ENCODE measurements at regions not wholly inside any gene's neighbourhood (a gene's known extent, or its start where the extent isn't known, plus 50 kb on each side); places are given as distances from the start of the nearest gene placed in this dataset.

GRCh38 chrX:45445745-45446412 is 245.2 kb upstream of the DIPK2B start:
- TF ChIP-seq, protein P1, sequence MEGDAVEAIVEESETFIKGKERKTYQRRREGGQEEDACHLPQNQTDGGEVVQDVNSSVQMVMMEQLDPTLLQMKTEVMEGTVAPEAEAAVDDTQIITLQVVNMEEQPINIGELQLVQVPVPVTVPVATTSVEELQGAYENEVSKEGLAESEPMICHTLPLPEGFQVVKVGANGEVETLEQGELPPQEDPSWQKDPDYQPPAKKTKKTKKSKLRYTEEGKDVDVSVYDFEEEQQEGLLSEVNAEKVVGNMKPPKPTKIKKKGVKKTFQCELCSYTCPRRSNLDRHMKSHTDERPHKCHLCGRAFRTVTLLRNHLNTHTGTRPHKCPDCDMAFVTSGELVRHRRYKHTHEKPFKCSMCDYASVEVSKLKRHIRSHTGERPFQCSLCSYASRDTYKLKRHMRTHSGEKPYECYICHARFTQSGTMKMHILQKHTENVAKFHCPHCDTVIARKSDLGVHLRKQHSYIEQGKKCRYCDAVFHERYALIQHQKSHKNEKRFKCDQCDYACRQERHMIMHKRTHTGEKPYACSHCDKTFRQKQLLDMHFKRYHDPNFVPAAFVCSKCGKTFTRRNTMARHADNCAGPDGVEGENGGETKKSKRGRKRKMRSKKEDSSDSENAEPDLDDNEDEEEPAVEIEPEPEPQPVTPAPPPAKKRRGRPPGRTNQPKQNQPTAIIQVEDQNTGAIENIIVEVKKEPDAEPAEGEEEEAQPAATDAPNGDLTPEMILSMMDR (IDR thresholded peaks at IDR 0.05) = no peak
- no peak for TF ChIP-seq POLR2A (IDR thresholded peaks at IDR 0.05)
